ENCODE measurements at regions not wholly inside any gene's neighbourhood (a gene's known extent, or its start where the extent isn't known, plus 50 kb on each side); places are given as distances from the start of the nearest gene placed in this dataset.

- ATAC-seq (replicated peaks) = no peak
- H3K36me3 Mint-ChIP-seq (ENCODE audit: low read depth) = no peaks in the 10 kb centered on the region
- no peaks in the 10 kb centered on the region for H3K4me1 Mint-ChIP-seq
- H3K9me3 Mint-ChIP-seq = no peaks in the 10 kb centered on the region
- H3K27ac Mint-ChIP-seq = no peak overlapping the region
- H3K27me3 Mint-ChIP-seq = peaks cover 25% of the 10 kb centered on the region
- H3K4me3 Mint-ChIP-seq = no peak overlapping the region
Observed at GRCh38 chr3:194758716-194759115, 73.0 kb downstream of the FAM43A start.

- no peak overlapping the region for H3K4me3 Mint-ChIP-seq
- H3K9me3 Mint-ChIP-seq = no peaks in the 10 kb centered on the region
- ATAC-seq (replicated peaks) = no peak
- H3K36me3 Mint-ChIP-seq (ENCODE audit: low read depth) = no peaks in the 10 kb centered on the region
- H3K27me3 Mint-ChIP-seq = peaks cover 29% of the 10 kb centered on the region
- no peaks in the 10 kb centered on the region for H3K4me1 Mint-ChIP-seq
- no peak overlapping the region for H3K27ac Mint-ChIP-seq
Observed at GRCh38 chr3:194760494-194761137, 74.9 kb downstream of the FAM43A start.

GRCh38 chr3:194761384-194761783 lies 75.7 kb downstream of the FAM43A start:
- H3K36me3 Mint-ChIP-seq (ENCODE audit: low read depth) = no peaks in the 10 kb centered on the region
- no peak overlapping the region for H3K4me3 Mint-ChIP-seq

GRCh38 chr3:194766845-194767244 lies 81.2 kb downstream of the FAM43A start:
- no peaks in the 10 kb centered on the region for H3K36me3 Mint-ChIP-seq (ENCODE audit: low read depth)
- ATAC-seq (replicated peaks) = no peak
- no peaks in the 10 kb centered on the region for H3K9me3 Mint-ChIP-seq
- no peak overlapping the region for H3K27ac Mint-ChIP-seq
- H3K27me3 Mint-ChIP-seq = peaks cover 4% of the 10 kb centered on the region
- peaks cover 9% of the 10 kb centered on the region for H3K4me1 Mint-ChIP-seq
- no peak overlapping the region for H3K4me3 Mint-ChIP-seq

More at GRCh38 chr3:194761384-194761783, 75.7 kb downstream of the FAM43A start:
- Mint-ChIP-seq H3K4me1 (no peaks in the 10 kb centered on the region), H3K27ac (no peak overlapping the region), H3K27me3 (peaks cover 29% of the 10 kb centered on the region), H3K9me3 (no peaks in the 10 kb centered on the region)
- ATAC-seq (replicated peaks) = no peak

GRCh38 chr3:194767446-194768207 lies 81.9 kb downstream of the FAM43A start:
- Mint-ChIP-seq H3K27ac (no peak overlapping the region), H3K9me3 (no peaks in the 10 kb centered on the region), H3K4me1 (peaks cover 9% of the 10 kb centered on the region), H3K27me3 (peaks cover 4% of the 10 kb centered on the region), H3K36me3 (ENCODE audit: low read depth) (no peaks in the 10 kb centered on the region), H3K4me3 (peak overlapping the region; percentile 88)
- no peak for ATAC-seq (replicated peaks)

GRCh38 chr3:194768586-194768985 lies 82.9 kb downstream of the FAM43A start:
- no peaks in the 10 kb centered on the region for H3K36me3 Mint-ChIP-seq (ENCODE audit: low read depth)
- peak overlapping the region; percentile 88 for H3K4me3 Mint-ChIP-seq
- peaks cover 9% of the 10 kb centered on the region for H3K4me1 Mint-ChIP-seq
- H3K27me3 Mint-ChIP-seq = peaks cover 10% of the 10 kb centered on the region
- no peaks in the 10 kb centered on the region for H3K9me3 Mint-ChIP-seq
- H3K27ac Mint-ChIP-seq = peak overlapping the region; percentile 64
- no peak for ATAC-seq (replicated peaks)

GRCh38 chr3:194769020-194769643 lies 83.4 kb downstream of the FAM43A start:
- Mint-ChIP-seq H3K4me3 (peak overlapping the region; percentile 88), H3K27ac (peak overlapping the region; percentile 64), H3K27me3 (peaks cover 11% of the 10 kb centered on the region), H3K9me3 (no peaks in the 10 kb centered on the region), H3K36me3 (ENCODE audit: low read depth) (no peaks in the 10 kb centered on the region), H3K4me1 (peaks cover 9% of the 10 kb centered on the region)
- ATAC-seq (replicated peaks) = peak; percentile 99

- Mint-ChIP-seq H3K9me3 (no peaks in the 10 kb centered on the region), H3K36me3 (ENCODE audit: low read depth) (no peaks in the 10 kb centered on the region), H3K4me3 (no peak overlapping the region), H3K4me1 (peaks cover 9% of the 10 kb centered on the region), H3K27ac (no peak overlapping the region), H3K27me3 (peaks cover 17% of the 10 kb centered on the region)
- no peak for ATAC-seq (replicated peaks)
Observed at GRCh38 chr3:194772241-194773000, 86.7 kb downstream of the FAM43A start.

- ATAC-seq (replicated peaks) = no peak
- no peak overlapping the region for H3K4me3 Mint-ChIP-seq
- H3K9me3 Mint-ChIP-seq = no peaks in the 10 kb centered on the region
- no peak overlapping the region for H3K27ac Mint-ChIP-seq
- H3K36me3 Mint-ChIP-seq (ENCODE audit: low read depth) = no peaks in the 10 kb centered on the region
- H3K27me3 Mint-ChIP-seq = peaks cover 17% of the 10 kb centered on the region
- peaks cover 9% of the 10 kb centered on the region for H3K4me1 Mint-ChIP-seq
Observed at GRCh38 chr3:194773216-194773615, 87.5 kb downstream of the FAM43A start.

- H3K9me3 Mint-ChIP-seq = no peaks in the 10 kb centered on the region
- no peaks in the 10 kb centered on the region for H3K36me3 Mint-ChIP-seq (ENCODE audit: low read depth)
- no peak for ATAC-seq (replicated peaks)
Observed at GRCh38 chr3:194773771-194774455, 88.2 kb downstream of the FAM43A start.

GRCh38 chr3:194775266-194775665 lies 89.6 kb downstream of the FAM43A start:
- no peak overlapping the region for H3K4me3 Mint-ChIP-seq
- no peak for ATAC-seq (replicated peaks)
- H3K9me3 Mint-ChIP-seq = no peaks in the 10 kb centered on the region
- peaks cover 29% of the 10 kb centered on the region for H3K27me3 Mint-ChIP-seq
- no peaks in the 10 kb centered on the region for H3K4me1 Mint-ChIP-seq
- H3K27ac Mint-ChIP-seq = no peak overlapping the region
- no peaks in the 10 kb centered on the region for H3K36me3 Mint-ChIP-seq (ENCODE audit: low read depth)

More at GRCh38 chr3:194773771-194774455, 88.2 kb downstream of the FAM43A start:
- no peak overlapping the region for H3K27ac Mint-ChIP-seq
- peaks cover 6% of the 10 kb centered on the region for H3K4me1 Mint-ChIP-seq
- no peak overlapping the region for H3K4me3 Mint-ChIP-seq
- peaks cover 18% of the 10 kb centered on the region for H3K27me3 Mint-ChIP-seq

- no peak overlapping the region for H3K27ac Mint-ChIP-seq
- H3K27me3 Mint-ChIP-seq = peaks cover 29% of the 10 kb centered on the region
- H3K9me3 Mint-ChIP-seq = no peaks in the 10 kb centered on the region
- no peak overlapping the region for H3K4me3 Mint-ChIP-seq
- no peaks in the 10 kb centered on the region for H3K4me1 Mint-ChIP-seq
- no peaks in the 10 kb centered on the region for H3K36me3 Mint-ChIP-seq (ENCODE audit: low read depth)
- ATAC-seq (replicated peaks) = no peak
Observed at GRCh38 chr3:194775731-194776130, 90.0 kb downstream of the FAM43A start.

GRCh38 chr3:194777729-194778128 lies 92.0 kb downstream of the FAM43A start:
- Mint-ChIP-seq H3K4me3 (no peak overlapping the region), H3K36me3 (ENCODE audit: low read depth) (no peaks in the 10 kb centered on the region)

GRCh38 chr3:194779729-194780224 lies 94.1 kb downstream of the FAM43A start:
- Mint-ChIP-seq H3K36me3 (ENCODE audit: low read depth) (no peaks in the 10 kb centered on the region), H3K27ac (no peak overlapping the region), H3K4me1 (no peaks in the 10 kb centered on the region), H3K4me3 (no peak overlapping the region), H3K9me3 (no peaks in the 10 kb centered on the region), H3K27me3 (peaks cover 30% of the 10 kb centered on the region)
- no peak for ATAC-seq (replicated peaks)

More at GRCh38 chr3:194777729-194778128, 92.0 kb downstream of the FAM43A start:
- ATAC-seq (replicated peaks) = no peak
- no peaks in the 10 kb centered on the region for H3K9me3 Mint-ChIP-seq
- peaks cover 33% of the 10 kb centered on the region for H3K27me3 Mint-ChIP-seq
- H3K27ac Mint-ChIP-seq = no peak overlapping the region
- H3K4me1 Mint-ChIP-seq = no peaks in the 10 kb centered on the region
